Fibroblast of lung (primary cell): ENCODE measurements at regions not wholly inside any gene's neighbourhood (a gene's known extent, or its start where the extent isn't known, plus 50 kb on each side); places are given as distances from the start of the nearest gene placed in this dataset.
"Not testable (repeated sequence)": the region's sequence is repeated elsewhere in the genome, so short reads cannot be mapped to it uniquely, and the experiment has no call there.

Experiments
- DNase-seq, 2 donors: peaks; one replicate each; pipeline versions ENCODE4 v3.0.0 to v3.0.0-alpha.2; 2010; ENCODE audit warnings: low read depth in 2 of 2
- H2AFZ ChIP-seq: 2 replicates; pipeline ENCODE4 v1.5.1; 2012; ENCODE audit warnings: low read length, control low read depth, inconsistent platforms
- H3K27ac ChIP-seq: 2 replicates; pipeline ENCODE4 v1.5.1; 2011; ENCODE audit warnings: low read length, control low read depth; ENCODE audit not compliant: insufficient read depth
- H3K27me3 ChIP-seq: 2 replicates; pipeline ENCODE4 v1.5.1; 2011; ENCODE audit warnings: mild to moderate bottlenecking, low read length; ENCODE audit not compliant: control insufficient read depth, insufficient read depth
- H3K36me3 ChIP-seq: 2 replicates; pipeline ENCODE4 v1.5.1; 2011; ENCODE audit warnings: low read length; ENCODE audit not compliant: control insufficient read depth, insufficient read depth
- H3K4me1 ChIP-seq: 2 replicates; pipeline ENCODE4 v1.5.1; 2011; ENCODE audit warnings: low read length; ENCODE audit not compliant: control insufficient read depth, insufficient read depth; ENCODE audit errors: extremely low read depth
- H3K4me2 ChIP-seq: 2 replicates; pipeline ENCODE4 v1.5.1; 2011; ENCODE audit warnings: low read length, control low read depth; ENCODE audit not compliant: insufficient read depth; ENCODE audit errors: extremely low read depth
- H3K4me3 ChIP-seq, 4 experiments: fragments of 200-600 bp in 1 of 4; sonication (generic) in 1 of 4; replicated peaks in 1 of 4; 2 replicates each; pipeline ENCODE4 v1.5.1; 2011 to 2016; ENCODE audit warnings: low read length in 4 of 4, low read depth in 3 of 4, mild to moderate bottlenecking in 3 of 4, control low read depth in 2 of 4, inconsistent platforms in 1 of 4, mixed read lengths in 1 of 4; ENCODE audit not compliant: insufficient read depth in 1 of 4; ENCODE audit errors: control extremely low read depth in 1 of 4
- H3K79me2 ChIP-seq: 2 replicates; pipeline ENCODE4 v1.5.1; 2012; ENCODE audit warnings: mild to moderate bottlenecking, low read length, inconsistent platforms; ENCODE audit not compliant: control insufficient read depth, insufficient read depth
- H3K9ac ChIP-seq: 2 replicates; pipeline ENCODE4 v1.5.1; 2011; ENCODE audit warnings: mild to moderate bottlenecking, low read length, control low read depth; ENCODE audit not compliant: insufficient read depth
- H3K9me3 ChIP-seq: 2 replicates; pipeline ENCODE4 v1.5.1; 2012; ENCODE audit warnings: low read depth, low read length; ENCODE audit not compliant: control insufficient read depth, insufficient read depth
- H4K20me1 ChIP-seq: 2 replicates; pipeline ENCODE4 v1.5.1; 2011; ENCODE audit warnings: low read length; ENCODE audit not compliant: control insufficient read depth, insufficient read depth; ENCODE audit errors: extremely low read depth
- CTCF ChIP-seq, 2 donors: IDR thresholded peaks in 1 of 2; conservative IDR thresholded peaks in 1 of 2; 1 replicate in 1 of 2; 2 replicates in 1 of 2; pipeline ENCODE4 v1.5.1; 2011 to 2012; ENCODE audit warnings: low read length in 2 of 2, control low read depth in 1 of 2, inconsistent platforms in 1 of 2, low read depth in 1 of 2, mild to moderate bottlenecking in 1 of 2

GRCh38 chr9:85814800-85815199 lies 73.0 kb upstream of the AGTPBP1 start:
- H4K20me1 ChIP-seq, H3K4me2 ChIP-seq, H2AFZ ChIP-seq, H3K9ac ChIP-seq, H3K36me3 ChIP-seq, H3K27ac ChIP-seq, H3K4me3 ChIP-seq, H3K9me3 ChIP-seq, H3K79me2 ChIP-seq, H3K27me3 ChIP-seq, H3K4me1 ChIP-seq: not testable (repeated sequence)
- peak in 1 of 2 donors; percentile 1 for DNase-seq

- H3K4me2 ChIP-seq, H2AFZ ChIP-seq: not testable (repeated sequence)
- DNase-seq, result peak; percentile 20 to 48
These were observed 77.2 kb upstream of the AGTPBP1 start for GRCh38 chr9:85818971-85819370.

GRCh38 chr9:85820598-85820997 lies 78.8 kb upstream of the AGTPBP1 start:
- H3K4me2 ChIP-seq, H4K20me1 ChIP-seq, H3K27me3 ChIP-seq, H3K9ac ChIP-seq, H3K36me3 ChIP-seq, DNase-seq, H3K79me2 ChIP-seq, H3K4me1 ChIP-seq, H2AFZ ChIP-seq, H3K4me3 ChIP-seq, H3K27ac ChIP-seq, H3K9me3 ChIP-seq: not testable (repeated sequence)

More at GRCh38 chr9:85818971-85819370, 77.2 kb upstream of the AGTPBP1 start:
- H3K79me2 ChIP-seq, H4K20me1 ChIP-seq, H3K36me3 ChIP-seq, H3K27ac ChIP-seq, H3K27me3 ChIP-seq, H3K9me3 ChIP-seq, H3K4me3 ChIP-seq, H3K4me1 ChIP-seq, H3K9ac ChIP-seq: not testable (repeated sequence)
- peak; percentile 24 to 27 for TF ChIP-seq CTCF (conservative IDR thresholded peaks at IDR 0.05 in 1 of 2, IDR thresholded peaks at IDR 0.05 in 1 of 2; ENCODE audit: low read depth in 1 of 2, low read length in 2 of 2)

- H4K20me1 ChIP-seq, H3K27ac ChIP-seq, H3K4me1 ChIP-seq, H3K4me2 ChIP-seq, H3K36me3 ChIP-seq, H3K9ac ChIP-seq, H3K4me3 ChIP-seq, H3K79me2 ChIP-seq, H3K9me3 ChIP-seq, H2AFZ ChIP-seq, H3K27me3 ChIP-seq: not testable (repeated sequence)
- peak; percentile 40 to 49 for TF ChIP-seq CTCF (conservative IDR thresholded peaks at IDR 0.05 in 1 of 2, IDR thresholded peaks at IDR 0.05 in 1 of 2; ENCODE audit: low read depth in 1 of 2, low read length in 2 of 2)
- peak in 1 of 2 donors; percentile 27 for DNase-seq
These were observed 83.2 kb upstream of the AGTPBP1 start for GRCh38 chr9:85824949-85825348.

GRCh38 chr9:85834591-85834990 lies 92.8 kb upstream of the AGTPBP1 start:
- H2AFZ ChIP-seq, DNase-seq, H3K4me3 ChIP-seq, H3K27me3 ChIP-seq, H3K36me3 ChIP-seq, H3K79me2 ChIP-seq, H4K20me1 ChIP-seq, H3K9ac ChIP-seq, H3K4me2 ChIP-seq, H3K9me3 ChIP-seq, H3K4me1 ChIP-seq, H3K27ac ChIP-seq: not testable (repeated sequence)

- not testable (repeated sequence) for H3K9ac ChIP-seq, H3K79me2 ChIP-seq, H3K36me3 ChIP-seq, H3K4me2 ChIP-seq, H3K4me3 ChIP-seq, H3K27me3 ChIP-seq, H2AFZ ChIP-seq, H3K4me1 ChIP-seq, H4K20me1 ChIP-seq, H3K9me3 ChIP-seq, H3K27ac ChIP-seq
- peak; percentile 7 to 37 for DNase-seq
These were observed 97.0 kb upstream of the NAA35 start for GRCh38 chr9:85843949-85844348.
